ENCODE measurements at regions not wholly inside any gene's neighbourhood (a gene's known extent, or its start where the extent isn't known, plus 50 kb on each side); places are given as distances from the start of the nearest gene placed in this dataset.

GRCh38 chr2:82143343-82143742, 1838.8 kb upstream of the LRRTM1 start:
- no peaks in the 10 kb centered on the region for H3K36me3 ChIP-seq (ENCODE audit: control insufficient read depth in 2 of 2, insufficient read depth in 2 of 2, low read length in 1 of 2)
- no peaks in the 10 kb centered on the region for H3K27me3 ChIP-seq (ENCODE audit: control insufficient read depth in 1 of 2, insufficient read depth in 2 of 2, low read length in 2 of 2)
- H3K9me3 ChIP-seq (ENCODE audit: control insufficient read depth in 2 of 2, insufficient read depth in 1 of 2, low read depth in 1 of 2, low read length in 1 of 2), result peaks cover 0 to 2% of the 10 kb centered on the region in 2 donors
- no peak overlapping the region for H3K4me3 ChIP-seq (ENCODE audit: low read depth in 1 of 2, low read length in 2 of 2)
- no peak overlapping the region for H3K27ac ChIP-seq (ENCODE audit: low read depth in 2 of 2, low read length in 1 of 2)
- H3K4me1 ChIP-seq (ENCODE audit: control insufficient read depth in 2 of 2, insufficient read depth in 2 of 2, low read length in 1 of 2), result no peaks in the 10 kb centered on the region

- Histone ChIP-seq H3K9me3 (ENCODE audit: control insufficient read depth in 2 of 2, insufficient read depth in 1 of 2, low read depth in 1 of 2, low read length in 1 of 2) (peaks cover 0 to 2% of the 10 kb centered on the region in 2 donors), H3K27me3 (ENCODE audit: control insufficient read depth in 1 of 2, insufficient read depth in 2 of 2, low read length in 2 of 2) (no peaks in the 10 kb centered on the region), H3K4me3 (ENCODE audit: low read depth in 1 of 2, low read length in 2 of 2) (no peak overlapping the region), H3K27ac (ENCODE audit: low read depth in 2 of 2, low read length in 1 of 2) (no peak overlapping the region), H3K36me3 (ENCODE audit: control insufficient read depth in 2 of 2, insufficient read depth in 2 of 2, low read length in 1 of 2) (no peaks in the 10 kb centered on the region), H3K4me1 (ENCODE audit: control insufficient read depth in 2 of 2, insufficient read depth in 2 of 2, low read length in 1 of 2) (no peaks in the 10 kb centered on the region)
- WGBS, 2 donors, result 42 to 52% methylated on average over 5 of the region's 5 CpGs
These were observed 1835.5 kb upstream of the LRRTM1 start for GRCh38 chr2:82139979-82140611.

GRCh38 chr2:82137441-82137840, 1832.9 kb upstream of the LRRTM1 start:
- no peak overlapping the region for H3K4me3 ChIP-seq (ENCODE audit: low read depth in 1 of 2, low read length in 2 of 2)
- H3K27me3 ChIP-seq (ENCODE audit: control insufficient read depth in 1 of 2, insufficient read depth in 2 of 2, low read length in 2 of 2), result no peaks in the 10 kb centered on the region
- no peaks in the 10 kb centered on the region for H3K36me3 ChIP-seq (ENCODE audit: control insufficient read depth in 2 of 2, insufficient read depth in 2 of 2, low read length in 1 of 2)
- 86 to 93% methylated on average over 8 of the region's 8 CpGs for WGBS, 2 donors
- H3K27ac ChIP-seq (ENCODE audit: low read depth in 2 of 2, low read length in 1 of 2), result no peak overlapping the region
- peaks cover 0 to 2% of the 10 kb centered on the region in 2 donors for H3K9me3 ChIP-seq (ENCODE audit: control insufficient read depth in 2 of 2, insufficient read depth in 1 of 2, low read depth in 1 of 2, low read length in 1 of 2)
- H3K4me1 ChIP-seq (ENCODE audit: control insufficient read depth in 2 of 2, insufficient read depth in 2 of 2, low read length in 1 of 2), result no peaks in the 10 kb centered on the region

GRCh38 chr2:82128051-82128450, 1823.5 kb upstream of the LRRTM1 start:
- no peaks in the 10 kb centered on the region for H3K36me3 ChIP-seq (ENCODE audit: control insufficient read depth in 2 of 2, insufficient read depth in 2 of 2, low read length in 1 of 2)
- no peak overlapping the region for H3K27ac ChIP-seq (ENCODE audit: low read depth in 2 of 2, low read length in 1 of 2)
- H3K4me3 ChIP-seq (ENCODE audit: low read depth in 1 of 2, low read length in 2 of 2), result no peak overlapping the region
- H3K4me1 ChIP-seq (ENCODE audit: control insufficient read depth in 2 of 2, insufficient read depth in 2 of 2, low read length in 1 of 2), result no peaks in the 10 kb centered on the region
- no peaks in the 10 kb centered on the region for H3K27me3 ChIP-seq (ENCODE audit: control insufficient read depth in 1 of 2, insufficient read depth in 2 of 2, low read length in 2 of 2)
- H3K9me3 ChIP-seq (ENCODE audit: control insufficient read depth in 2 of 2, insufficient read depth in 1 of 2, low read depth in 1 of 2, low read length in 1 of 2), result peaks cover 0 to 4% of the 10 kb centered on the region in 2 donors
- WGBS, 2 donors, result 72 to 82% methylated on average over 3 of the region's 3 CpGs

GRCh38 chr2:82124629-82125028, 1820.1 kb upstream of the LRRTM1 start:
- Histone ChIP-seq H3K36me3 (ENCODE audit: control insufficient read depth in 2 of 2, insufficient read depth in 2 of 2, low read length in 1 of 2) (no peaks in the 10 kb centered on the region), H3K4me3 (ENCODE audit: low read depth in 1 of 2, low read length in 2 of 2) (no peak overlapping the region), H3K4me1 (ENCODE audit: control insufficient read depth in 2 of 2, insufficient read depth in 2 of 2, low read length in 1 of 2) (no peaks in the 10 kb centered on the region), H3K27me3 (ENCODE audit: control insufficient read depth in 1 of 2, insufficient read depth in 2 of 2, low read length in 2 of 2) (no peaks in the 10 kb centered on the region), H3K27ac (ENCODE audit: low read depth in 2 of 2, low read length in 1 of 2) (no peak overlapping the region), H3K9me3 (ENCODE audit: control insufficient read depth in 2 of 2, insufficient read depth in 1 of 2, low read depth in 1 of 2, low read length in 1 of 2) (peaks cover 0 to 4% of the 10 kb centered on the region in 2 donors)
- WGBS, 2 donors, result 45 to 56% methylated on average over 3 of the region's 3 CpGs

- 75 to 78% methylated on average over 5 of the region's 5 CpGs for WGBS, 2 donors
- Histone ChIP-seq H3K9me3 (ENCODE audit: control insufficient read depth in 2 of 2, insufficient read depth in 1 of 2, low read depth in 1 of 2, low read length in 1 of 2) (no peaks in the 10 kb centered on the region), H3K27me3 (ENCODE audit: control insufficient read depth in 1 of 2, insufficient read depth in 2 of 2, low read length in 2 of 2) (no peaks in the 10 kb centered on the region), H3K4me3 (ENCODE audit: low read depth in 1 of 2, low read length in 2 of 2) (no peak overlapping the region), H3K27ac (ENCODE audit: low read depth in 2 of 2, low read length in 1 of 2) (no peak overlapping the region), H3K4me1 (ENCODE audit: control insufficient read depth in 2 of 2, insufficient read depth in 2 of 2, low read length in 1 of 2) (no peaks in the 10 kb centered on the region), H3K36me3 (ENCODE audit: control insufficient read depth in 2 of 2, insufficient read depth in 2 of 2, low read length in 1 of 2) (no peaks in the 10 kb centered on the region)
These were observed 1816.1 kb upstream of the LRRTM1 start for GRCh38 chr2:82120654-82121053.

- no peaks in the 10 kb centered on the region for H3K27me3 ChIP-seq (ENCODE audit: control insufficient read depth in 1 of 2, insufficient read depth in 2 of 2, low read length in 2 of 2)
- no peaks in the 10 kb centered on the region for H3K36me3 ChIP-seq (ENCODE audit: control insufficient read depth in 2 of 2, insufficient read depth in 2 of 2, low read length in 1 of 2)
- no peak overlapping the region for H3K4me3 ChIP-seq (ENCODE audit: low read depth in 1 of 2, low read length in 2 of 2)
- H3K27ac ChIP-seq (ENCODE audit: low read depth in 2 of 2, low read length in 1 of 2), result no peak overlapping the region
- H3K9me3 ChIP-seq (ENCODE audit: control insufficient read depth in 2 of 2, insufficient read depth in 1 of 2, low read depth in 1 of 2, low read length in 1 of 2), result no peaks in the 10 kb centered on the region
- H3K4me1 ChIP-seq (ENCODE audit: control insufficient read depth in 2 of 2, insufficient read depth in 2 of 2, low read length in 1 of 2), result no peaks in the 10 kb centered on the region
- WGBS, 2 donors, result 36 to 47% methylated on average over 2 of the region's 2 CpGs
These were observed 1815.6 kb upstream of the LRRTM1 start for GRCh38 chr2:82120115-82120514.

- H3K36me3 ChIP-seq (ENCODE audit: control insufficient read depth in 2 of 2, insufficient read depth in 2 of 2, low read length in 1 of 2), result no peaks in the 10 kb centered on the region
- H3K4me1 ChIP-seq (ENCODE audit: control insufficient read depth in 2 of 2, insufficient read depth in 2 of 2, low read length in 1 of 2), result no peaks in the 10 kb centered on the region
- WGBS, 2 donors, result 78 to 83% methylated on average over 3 of the region's 3 CpGs
- no peak overlapping the region for H3K27ac ChIP-seq (ENCODE audit: low read depth in 2 of 2, low read length in 1 of 2)
- H3K9me3 ChIP-seq (ENCODE audit: control insufficient read depth in 2 of 2, insufficient read depth in 1 of 2, low read depth in 1 of 2, low read length in 1 of 2), result peaks cover 4 to 5% of the 10 kb centered on the region in 2 donors
- H3K27me3 ChIP-seq (ENCODE audit: control insufficient read depth in 1 of 2, insufficient read depth in 2 of 2, low read length in 2 of 2), result no peaks in the 10 kb centered on the region
- H3K4me3 ChIP-seq (ENCODE audit: low read depth in 1 of 2, low read length in 2 of 2), result no peak overlapping the region
These were observed 1804.9 kb upstream of the LRRTM1 start for GRCh38 chr2:82109418-82109817.

- Histone ChIP-seq H3K27me3 (ENCODE audit: control insufficient read depth in 1 of 2, insufficient read depth in 2 of 2, low read length in 2 of 2) (no peaks in the 10 kb centered on the region), H3K9me3 (ENCODE audit: control insufficient read depth in 2 of 2, insufficient read depth in 1 of 2, low read depth in 1 of 2, low read length in 1 of 2) (no peaks in the 10 kb centered on the region), H3K27ac (ENCODE audit: low read depth in 2 of 2, low read length in 1 of 2) (no peak overlapping the region), H3K36me3 (ENCODE audit: control insufficient read depth in 2 of 2, insufficient read depth in 2 of 2, low read length in 1 of 2) (no peaks in the 10 kb centered on the region), H3K4me3 (ENCODE audit: low read depth in 1 of 2, low read length in 2 of 2) (no peak overlapping the region), H3K4me1 (ENCODE audit: control insufficient read depth in 2 of 2, insufficient read depth in 2 of 2, low read length in 1 of 2) (no peaks in the 10 kb centered on the region)
- WGBS, 2 donors, result 53 to 71% methylated on average over 1 of the region's 1 CpG
These were observed 1794.1 kb upstream of the LRRTM1 start for GRCh38 chr2:82098617-82099016.

- H3K36me3 ChIP-seq (ENCODE audit: control insufficient read depth in 2 of 2, insufficient read depth in 2 of 2, low read length in 1 of 2), result no peaks in the 10 kb centered on the region
- H3K27me3 ChIP-seq (ENCODE audit: control insufficient read depth in 1 of 2, insufficient read depth in 2 of 2, low read length in 2 of 2), result no peaks in the 10 kb centered on the region
- no peaks in the 10 kb centered on the region for H3K4me1 ChIP-seq (ENCODE audit: control insufficient read depth in 2 of 2, insufficient read depth in 2 of 2, low read length in 1 of 2)
- no peak overlapping the region for H3K4me3 ChIP-seq (ENCODE audit: low read depth in 1 of 2, low read length in 2 of 2)
- H3K9me3 ChIP-seq (ENCODE audit: control insufficient read depth in 2 of 2, insufficient read depth in 1 of 2, low read depth in 1 of 2, low read length in 1 of 2), result peaks cover 0 to 3% of the 10 kb centered on the region in 2 donors
- no peak overlapping the region for H3K27ac ChIP-seq (ENCODE audit: low read depth in 2 of 2, low read length in 1 of 2)
- 67 to 70% methylated on average over 6 of the region's 6 CpGs for WGBS, 2 donors
These were observed 1785.0 kb upstream of the LRRTM1 start for GRCh38 chr2:82089518-82089917.

Data from esophagus (tissue), 2 donors.